ENCODE measurements at regions not wholly inside any gene's neighbourhood (a gene's known extent, or its start where the extent isn't known, plus 50 kb on each side); places are given as distances from the start of the nearest gene placed in this dataset.
A peak's percentile ranks its signal among the peaks of the same experiment; 100 is the strongest.
"Not testable (repeated sequence)": the region's sequence is repeated elsewhere in the genome, so short reads cannot be mapped to it uniquely, and the experiment has no call there.

DNA sequence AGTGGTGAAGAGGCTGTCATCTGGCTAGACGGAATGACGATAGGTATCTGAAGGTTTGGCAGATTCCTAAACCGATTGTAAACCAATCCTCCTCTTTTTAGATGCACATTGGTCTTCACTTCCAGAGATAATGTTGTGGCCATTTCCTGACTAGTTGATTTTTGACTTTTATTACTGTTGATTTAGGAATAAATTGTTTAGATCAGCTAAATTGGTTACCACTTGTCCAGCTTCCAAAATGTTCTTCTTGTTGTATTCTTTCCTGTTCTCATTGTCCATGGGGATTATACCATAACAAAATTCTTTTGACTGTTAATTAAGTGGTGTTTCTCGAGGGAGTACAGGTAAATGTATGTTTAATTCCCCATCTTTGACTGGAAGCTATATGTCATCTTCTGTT lies 119.7 kb downstream of the MACROH2A1 start:
- DNase-seq = no peak

DNA sequence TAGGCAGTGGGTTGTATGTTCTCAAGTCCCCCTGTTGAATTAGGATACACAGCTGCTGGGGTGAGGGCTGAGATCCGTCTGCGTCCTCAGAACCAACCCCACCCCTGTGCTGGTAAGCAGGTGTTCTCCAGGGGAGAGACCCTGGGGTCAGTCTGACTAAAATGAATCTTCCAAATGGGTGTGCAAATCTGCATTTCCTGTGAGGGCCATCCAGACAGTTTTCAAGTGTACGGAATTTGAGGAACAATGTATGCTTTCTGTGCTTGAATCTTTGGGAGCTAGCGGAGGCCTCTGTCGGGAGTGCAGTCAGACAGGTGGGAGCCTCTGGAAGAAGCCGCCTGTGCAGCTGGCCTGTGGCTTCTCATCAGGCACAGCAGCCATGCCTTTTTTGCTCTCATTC lies 122.9 kb downstream of the MACROH2A1 start:
- no peak for DNase-seq

DNA sequence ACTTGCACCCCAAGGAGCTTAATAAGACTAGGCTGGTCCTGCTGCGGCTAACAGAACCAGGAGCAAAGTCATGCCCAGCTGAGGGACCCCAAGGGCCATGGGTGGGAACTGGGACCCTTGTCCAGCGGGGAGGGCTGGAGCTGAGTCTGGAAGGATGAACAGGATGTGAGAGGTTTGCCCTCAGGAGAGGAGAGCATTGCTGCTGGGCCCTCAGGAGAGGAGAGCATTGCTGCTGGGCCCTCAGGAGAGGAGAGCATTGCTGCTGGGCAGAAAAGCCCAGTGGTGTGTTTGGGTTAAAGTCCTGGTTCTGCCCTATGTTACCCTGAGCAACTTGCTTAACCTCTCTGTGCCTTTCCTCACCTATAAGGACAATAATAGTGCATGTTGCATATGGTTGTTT lies 125.8 kb downstream of the MACROH2A1 start:
- no peak for DNase-seq

DNA sequence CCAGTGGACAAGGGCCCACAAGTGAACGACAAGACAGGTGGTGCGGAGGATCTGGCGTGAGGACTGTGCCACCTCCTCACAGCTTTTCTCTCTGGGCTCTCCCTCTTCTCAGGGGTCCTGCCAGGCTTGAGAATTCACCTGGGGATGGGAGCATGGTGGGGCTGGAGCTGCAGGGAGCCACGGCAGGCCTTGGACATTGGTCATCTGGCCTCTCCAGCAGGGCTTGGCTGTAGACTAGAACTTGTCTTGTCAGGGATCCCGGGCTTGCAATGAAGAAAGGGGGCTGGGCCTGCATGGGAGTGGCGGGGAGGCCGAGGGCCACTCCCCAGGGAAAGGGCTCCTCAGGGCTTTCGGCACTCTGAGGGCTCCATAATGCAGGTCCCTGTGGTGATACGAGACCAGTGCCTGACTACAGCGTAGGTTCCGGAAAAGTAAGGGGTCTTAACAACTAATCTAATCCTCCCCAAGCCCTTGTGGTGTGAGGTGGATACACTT lies 126.7 kb downstream of the MACROH2A1 start:
- DNase-seq = no peak

DNA sequence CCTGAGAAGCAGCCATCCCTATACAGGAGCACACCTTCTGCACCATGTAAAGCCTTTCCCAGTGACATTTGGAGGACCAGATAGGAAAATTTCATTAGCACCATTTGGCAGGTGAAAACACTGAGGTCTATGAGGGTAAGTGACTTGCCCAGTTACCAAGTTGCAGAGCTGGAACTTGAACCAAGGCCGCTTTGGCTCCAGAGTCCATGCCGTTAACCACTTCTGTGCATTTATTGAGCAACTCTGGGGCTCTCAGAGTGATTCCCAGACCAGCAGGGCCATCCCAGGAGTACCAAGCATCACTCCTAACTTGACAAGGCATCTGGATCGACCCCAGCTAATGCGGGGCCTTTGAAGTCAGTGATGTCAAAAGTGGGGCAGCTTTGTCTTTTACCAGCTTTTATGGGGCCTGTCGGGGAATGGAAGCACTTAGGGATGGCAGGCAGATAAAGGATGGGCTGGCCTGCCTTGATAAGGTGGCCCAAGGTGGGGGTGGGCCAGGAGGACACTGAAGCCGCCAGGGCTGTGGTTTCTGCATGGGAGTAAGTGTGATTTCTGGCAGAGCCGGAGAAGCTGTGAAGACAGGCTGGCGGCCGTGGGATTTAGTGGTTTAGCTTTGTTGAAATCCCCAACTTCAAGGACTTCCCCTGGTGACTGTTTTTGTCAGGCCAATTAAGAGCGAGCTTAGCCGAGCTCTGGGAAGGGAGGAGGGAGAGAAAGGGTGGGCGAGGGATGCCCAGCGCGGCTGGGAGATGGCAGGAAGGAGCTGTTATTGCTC lies 127.3 kb downstream of the MACROH2A1 start:
- DNase-seq = peak; percentile 32

DNA sequence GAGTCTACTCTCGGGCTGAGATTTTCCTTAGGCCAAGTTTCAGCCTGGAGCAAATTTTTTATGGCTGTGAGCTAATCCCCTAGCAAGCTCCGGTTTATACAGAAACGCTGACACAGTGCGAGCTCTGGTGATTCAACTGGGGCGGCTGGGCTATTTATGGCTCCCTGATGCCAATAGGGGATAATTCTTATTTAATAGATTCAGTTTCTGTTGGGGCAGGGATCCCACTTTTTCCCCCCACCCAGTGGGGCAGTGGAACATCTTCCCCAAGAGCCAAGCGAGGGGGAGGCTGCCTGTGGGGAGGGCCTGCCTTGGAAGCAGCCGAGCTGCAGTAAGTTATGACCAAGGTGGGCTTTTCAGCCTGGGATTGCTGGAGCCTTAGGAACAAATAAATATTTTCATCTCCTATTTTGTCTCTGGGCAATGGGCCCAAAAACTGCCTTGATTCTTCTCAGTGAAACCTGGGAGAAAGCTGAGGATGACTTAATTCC lies 129.1 kb downstream of the MACROH2A1 start:
- no peak for DNase-seq

DNA sequence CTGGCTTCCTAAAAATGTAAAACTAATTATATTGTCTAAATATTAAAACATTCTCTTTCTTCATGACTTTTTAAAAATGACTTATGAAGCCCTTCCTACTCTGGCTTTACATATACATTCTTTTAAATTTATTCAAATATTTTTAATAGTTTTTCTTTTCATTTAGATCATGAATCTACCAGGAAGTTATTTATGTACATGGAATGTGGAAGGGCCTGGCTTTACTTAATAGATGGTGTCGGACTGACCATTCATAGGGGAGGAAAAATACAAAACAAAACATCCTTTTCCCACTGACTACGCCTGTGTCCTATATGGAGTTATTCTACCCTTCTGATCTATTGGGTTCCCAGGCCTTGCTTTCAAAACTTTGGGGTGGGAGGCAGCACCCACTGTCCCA lies 129.8 kb downstream of the MACROH2A1 start:
- DNase-seq = no peak

DNA sequence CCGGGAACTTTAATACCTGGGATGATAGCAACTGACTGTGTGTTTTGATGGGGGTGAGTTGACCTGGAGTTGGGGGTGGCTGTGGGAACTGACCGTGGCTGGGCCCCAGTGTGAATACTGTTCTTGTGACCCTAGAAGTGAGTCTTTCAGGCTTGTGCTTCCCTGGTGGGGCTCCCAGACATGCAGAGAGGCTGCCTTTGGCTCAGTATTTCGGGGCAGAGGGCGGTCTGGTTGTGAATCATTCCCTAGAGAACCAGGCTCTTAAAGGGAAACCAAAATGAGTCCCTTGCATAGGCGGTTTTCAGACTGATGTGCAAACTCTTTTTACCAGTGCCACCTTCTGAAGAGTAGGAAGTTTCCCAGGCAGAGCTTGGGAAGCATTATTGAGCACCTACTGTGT lies 132.1 kb downstream of the MACROH2A1 start:
- DNase-seq = no peak

DNA sequence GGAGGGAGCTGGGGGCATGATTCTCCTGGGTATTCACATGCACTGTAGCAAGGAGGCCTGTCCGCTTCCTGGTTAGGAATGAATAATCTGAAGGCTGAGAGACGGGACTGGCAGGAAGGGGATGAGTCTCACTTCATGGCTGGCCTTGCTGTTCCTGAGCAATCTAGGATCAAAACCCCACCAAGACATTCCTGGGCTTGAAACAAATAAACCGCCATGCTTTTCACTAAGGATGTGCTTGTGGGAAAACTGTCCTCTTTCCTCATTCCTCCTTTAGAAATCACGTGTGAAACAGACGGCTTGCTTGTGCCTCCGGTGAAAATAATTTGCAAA lies 132.8 kb downstream of the MACROH2A1 start:
- no peak for DNase-seq

DNA sequence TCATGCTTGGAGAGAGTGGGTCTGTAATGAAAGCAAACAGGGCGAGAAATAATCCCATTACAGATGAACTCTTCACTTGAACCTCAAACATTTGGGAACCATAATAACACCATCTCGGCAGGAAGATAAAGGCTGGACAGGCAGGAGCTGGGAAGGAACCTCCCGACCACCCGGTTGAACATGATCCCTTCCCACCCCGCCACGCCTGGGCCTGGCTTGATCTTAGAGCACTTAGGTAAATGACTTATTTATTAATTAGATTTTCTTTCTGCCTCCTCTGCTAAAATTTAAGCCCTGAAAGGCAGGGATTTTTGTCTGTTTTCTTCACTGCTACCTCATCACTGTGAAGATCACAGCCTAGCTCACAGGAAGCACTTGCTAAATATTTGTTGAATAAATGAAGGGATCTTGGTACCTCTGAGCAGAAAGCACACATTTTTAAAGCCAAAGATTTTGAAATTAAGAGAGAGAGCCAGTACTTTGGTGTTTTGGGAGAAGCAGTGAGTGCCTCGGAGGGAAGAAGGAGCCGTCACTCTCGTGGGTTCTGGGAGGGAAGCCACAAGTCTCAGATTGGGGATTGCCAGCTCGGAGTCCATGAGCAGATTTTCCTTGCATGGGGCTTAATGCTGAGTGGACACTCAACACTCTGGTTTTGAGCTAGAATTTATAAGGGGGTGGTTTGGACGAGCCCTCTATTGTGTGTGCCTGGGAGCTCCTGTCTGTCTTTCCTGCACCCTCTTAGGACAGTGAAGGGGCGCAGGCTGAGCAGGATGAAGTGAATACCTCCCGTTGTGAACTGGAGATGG lies 133.3 kb downstream of the MACROH2A1 start:
- DNase-seq = no peak

DNA sequence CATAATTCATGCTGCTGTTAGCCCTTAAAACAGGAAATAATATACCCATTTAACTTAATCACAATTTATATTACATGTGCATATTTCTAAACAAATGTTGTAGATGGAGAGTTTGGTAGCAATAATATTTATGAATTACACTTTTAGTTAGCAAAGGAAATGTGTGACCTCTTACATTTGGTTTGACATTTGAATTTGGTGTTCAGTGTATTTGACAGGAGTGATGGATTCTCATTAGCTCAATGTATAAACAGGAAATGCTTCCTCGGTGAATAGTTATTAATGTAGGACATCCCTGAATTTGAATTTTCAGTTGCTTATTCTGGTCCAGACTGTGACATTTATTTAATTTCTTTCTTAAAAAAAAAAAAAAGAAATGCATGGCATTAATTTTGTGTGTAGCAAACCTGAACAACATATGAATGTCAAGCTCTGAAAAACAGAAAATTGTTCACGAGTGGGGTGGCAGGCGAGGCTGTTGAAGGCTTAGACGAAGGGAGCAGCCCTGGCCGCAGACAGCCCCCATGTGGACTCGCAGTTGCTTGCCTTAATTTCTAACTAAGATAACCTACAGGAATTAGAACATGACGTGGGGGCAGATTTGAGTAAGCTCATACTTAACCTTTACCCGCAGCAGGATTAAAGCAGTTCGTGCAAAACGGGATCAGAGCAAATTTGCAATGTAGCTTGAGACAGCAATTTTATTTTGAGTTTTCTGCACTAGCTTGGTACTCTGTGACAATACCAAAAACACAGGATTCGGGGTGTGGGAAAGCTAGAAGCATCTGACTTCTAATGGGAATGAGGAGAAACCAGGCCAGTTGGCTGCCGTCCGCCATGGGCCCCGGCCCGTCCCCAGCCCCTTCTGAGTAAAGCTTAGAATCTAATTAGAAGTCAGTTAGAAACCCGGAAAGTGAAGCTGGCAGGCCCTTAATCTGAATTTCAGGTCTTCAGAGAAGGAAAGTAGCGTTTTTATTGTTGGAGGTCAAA lies 134.3 kb downstream of the MACROH2A1 start:
- no peak for DNase-seq

DNA sequence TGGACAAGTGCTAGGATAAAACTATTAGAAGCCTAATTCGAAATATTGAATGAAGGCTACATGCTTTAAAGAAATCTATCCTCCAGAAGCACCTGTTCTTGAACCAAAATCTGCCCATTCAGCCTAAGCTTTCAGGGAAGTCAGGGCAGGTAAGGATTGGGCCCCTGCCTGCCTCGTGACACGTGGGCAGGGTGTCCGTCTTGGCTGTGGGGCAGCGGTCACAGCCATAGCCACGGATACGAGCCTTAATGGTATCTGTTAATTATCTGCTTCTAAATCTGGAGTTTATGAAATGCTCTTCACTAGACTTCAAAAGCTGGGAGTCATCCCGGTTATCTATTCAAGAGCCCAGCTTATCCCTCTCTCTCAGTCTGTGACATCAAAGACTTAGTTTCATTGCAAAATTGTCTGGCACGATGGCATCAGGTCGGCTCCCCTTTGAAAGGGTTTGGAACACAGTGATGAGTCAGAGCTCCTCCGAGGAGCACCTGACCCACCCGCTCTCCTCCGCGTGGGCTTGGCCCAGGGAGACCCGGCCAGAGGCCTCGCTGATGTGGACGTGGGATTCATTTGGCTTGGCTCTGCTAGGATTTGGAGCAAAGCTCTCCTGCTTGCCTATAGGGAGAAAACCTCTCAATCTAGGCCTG lies 135.9 kb downstream of the MACROH2A1 start:
- DNase-seq = no peak

DNA sequence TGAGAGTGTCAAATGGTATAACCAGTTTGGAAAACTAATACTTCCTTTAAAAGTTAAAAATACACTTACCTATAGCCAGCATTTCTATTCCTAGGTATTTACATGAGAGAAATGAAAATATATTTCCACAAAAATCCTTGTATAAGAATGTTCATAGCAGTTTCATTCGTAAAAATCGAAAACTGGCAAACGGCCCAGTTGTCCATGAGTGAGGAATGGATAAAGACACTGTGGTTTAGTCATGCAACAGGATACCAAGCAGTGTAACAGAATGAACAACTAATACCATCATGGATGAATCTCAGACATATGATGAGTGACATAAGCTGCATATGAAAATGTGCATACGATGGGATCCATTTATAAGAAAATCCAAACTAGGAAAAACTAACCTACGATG lies 136.7 kb downstream of the MACROH2A1 start:
- DNase-seq = no peak

DNA sequence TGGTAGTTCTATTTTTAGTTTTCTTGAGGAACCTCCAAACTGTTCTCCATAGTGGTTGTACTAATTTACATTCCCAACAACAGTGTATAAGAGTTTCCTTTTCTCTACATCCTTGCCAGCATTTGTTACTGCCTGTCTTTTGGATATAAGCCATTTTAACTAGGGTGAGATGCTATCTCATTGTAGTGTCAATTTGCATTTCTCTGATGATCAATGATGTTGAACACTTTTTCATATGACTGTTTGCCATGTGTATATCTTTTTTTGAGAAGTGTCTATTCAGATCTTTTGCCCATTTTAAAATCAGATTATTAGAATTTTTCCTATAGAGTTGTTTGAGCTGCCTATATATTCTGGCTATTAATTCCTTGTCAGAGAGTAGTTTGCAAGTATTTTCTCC lies 138.9 kb downstream of the MACROH2A1 start:
- DNase-seq = not testable (repeated sequence)

DNA sequence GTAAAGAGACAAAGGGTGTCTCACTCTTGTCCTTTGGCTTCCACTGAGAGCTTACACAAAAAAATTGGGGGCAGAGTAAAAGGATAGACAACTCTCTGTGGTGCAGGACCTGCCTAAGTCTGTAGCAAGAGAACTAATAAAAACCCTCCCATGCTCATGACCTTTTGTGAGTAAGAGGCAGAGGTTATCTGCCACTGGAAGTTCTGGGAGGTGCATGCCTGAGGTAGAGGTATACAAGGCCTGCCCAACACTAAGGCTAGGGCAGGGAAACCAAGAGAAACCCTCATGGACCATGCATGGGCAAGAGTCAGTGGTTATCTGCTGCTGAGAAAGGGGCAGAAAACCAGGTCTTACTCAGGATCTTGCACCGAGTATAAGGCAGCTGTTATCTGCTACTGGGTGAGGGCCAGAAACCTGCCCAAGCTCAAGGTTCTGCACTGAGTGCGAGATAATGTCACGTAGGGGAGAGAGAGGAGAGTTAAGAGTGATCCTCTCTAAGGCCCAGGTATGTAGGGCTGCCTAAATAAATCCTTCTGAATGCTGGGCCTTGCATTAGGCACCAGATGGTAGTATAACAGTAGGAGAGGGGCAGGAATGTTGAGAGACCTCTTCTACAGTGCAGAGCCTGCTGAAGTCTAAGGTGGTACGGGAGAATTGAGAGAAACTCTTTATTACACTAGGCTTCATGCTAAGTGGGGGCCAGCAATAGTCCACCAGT lies 143.4 kb downstream of the MACROH2A1 start:
- DNase-seq = no peak

DNA sequence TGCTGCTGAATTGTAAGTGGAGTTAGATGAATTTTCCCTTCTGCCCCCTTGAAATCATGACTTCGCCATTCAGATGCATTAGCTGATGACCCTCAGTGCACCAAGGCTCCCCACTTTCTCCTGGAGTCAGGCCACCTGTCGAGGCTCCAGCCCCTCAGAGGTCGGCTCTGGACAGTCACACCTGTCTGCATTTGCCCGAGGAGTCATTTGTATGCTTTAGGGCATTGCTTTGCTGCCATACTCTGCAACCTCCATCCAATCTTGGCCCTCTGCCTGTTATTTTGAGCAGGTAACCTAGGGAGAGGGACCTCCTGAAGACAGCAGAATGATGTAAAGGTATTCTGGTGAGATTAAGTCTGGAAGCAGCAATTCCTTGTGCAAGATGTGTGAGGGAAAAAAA lies 144.8 kb downstream of the MACROH2A1 start:
- no peak for DNase-seq

DNA sequence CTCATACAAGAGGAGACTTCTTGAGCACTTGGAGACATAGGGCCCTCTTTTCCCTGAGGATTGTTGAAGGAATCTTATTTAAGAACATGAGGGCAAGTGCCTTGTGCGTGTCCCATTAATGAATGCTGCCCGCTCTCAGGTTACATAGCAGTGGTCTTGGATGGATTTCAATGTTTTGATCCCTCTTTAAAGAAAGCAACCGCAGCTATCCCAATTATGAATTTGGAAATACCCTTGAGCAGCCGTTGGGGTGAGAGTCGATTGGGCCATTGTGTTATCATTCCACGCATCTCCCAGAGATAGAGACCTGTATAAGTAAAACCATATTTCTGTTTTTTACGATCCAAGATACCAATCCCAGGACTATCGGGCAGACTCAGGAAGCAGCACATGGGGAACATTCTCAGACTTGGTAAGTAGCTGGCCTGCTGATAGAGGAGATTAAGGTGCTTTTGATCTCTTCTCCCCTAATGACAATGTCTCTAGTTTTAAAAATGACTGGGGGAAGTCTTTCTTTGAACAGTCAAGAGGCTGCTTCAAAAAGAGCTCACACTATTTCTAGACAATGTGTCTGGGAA lies 145.3 kb downstream of the MACROH2A1 start:
- DNase-seq = no peak

DNA sequence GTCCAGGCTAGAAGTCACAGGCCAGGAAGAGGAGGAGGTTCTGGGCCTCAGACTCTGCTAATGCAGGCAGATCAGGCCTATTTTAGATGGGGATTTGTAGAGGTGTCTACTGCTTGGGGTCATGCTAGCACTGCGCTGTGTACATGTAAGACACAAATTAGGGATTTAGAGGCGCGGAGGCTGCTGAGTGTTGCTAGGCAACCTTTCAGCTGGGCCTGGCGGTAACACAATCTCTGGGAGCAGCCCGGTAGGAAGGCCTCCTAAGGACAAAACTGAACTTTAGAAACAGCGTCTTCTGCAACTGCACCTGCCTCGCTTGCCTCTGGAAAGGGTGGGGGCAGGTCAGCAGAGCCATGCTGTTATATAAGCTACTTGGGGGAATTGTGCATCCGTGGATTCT lies 147.9 kb downstream of the MACROH2A1 start:
- no peak for DNase-seq

DNA sequence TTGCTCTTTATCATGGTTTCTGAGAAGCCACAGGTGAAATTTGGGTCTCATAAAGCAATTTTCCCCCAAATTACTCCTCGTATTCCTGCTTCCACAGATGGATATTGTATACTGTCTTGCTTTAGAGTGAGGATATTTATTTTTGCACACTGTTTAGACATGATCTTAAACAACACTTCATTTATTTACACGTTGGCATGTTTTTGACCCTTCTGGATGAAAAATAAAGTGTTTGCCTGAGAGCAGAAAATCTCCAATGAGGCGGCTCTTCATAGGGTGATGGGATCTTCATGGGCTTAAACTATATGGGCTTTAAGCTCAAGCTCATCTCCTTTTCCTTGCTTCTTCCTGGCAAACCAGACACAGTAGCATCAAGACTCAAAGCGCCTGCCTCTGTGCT lies 148.4 kb downstream of the MACROH2A1 start:
- DNase-seq = no peak

DNA sequence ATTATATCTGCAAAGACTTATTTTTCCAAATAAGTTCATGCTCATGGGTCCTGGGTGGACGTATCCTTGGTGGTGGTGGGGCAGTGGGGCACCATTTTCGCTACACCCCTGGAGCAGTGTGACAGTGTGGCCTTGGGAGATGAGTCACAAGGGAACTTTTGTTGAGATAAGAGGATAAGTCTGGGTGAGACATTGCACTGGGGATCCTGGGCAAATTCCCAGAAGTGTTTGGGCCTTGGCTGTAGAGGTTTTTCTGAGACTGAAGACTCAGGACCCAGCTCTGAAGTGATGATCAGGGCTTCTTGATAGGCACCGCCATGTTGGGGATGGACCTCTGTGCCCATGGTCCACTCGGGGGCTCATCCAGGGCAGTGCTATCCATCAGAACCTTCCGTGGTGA lies 149.4 kb downstream of the MACROH2A1 start:
- no peak for DNase-seq

DNA sequence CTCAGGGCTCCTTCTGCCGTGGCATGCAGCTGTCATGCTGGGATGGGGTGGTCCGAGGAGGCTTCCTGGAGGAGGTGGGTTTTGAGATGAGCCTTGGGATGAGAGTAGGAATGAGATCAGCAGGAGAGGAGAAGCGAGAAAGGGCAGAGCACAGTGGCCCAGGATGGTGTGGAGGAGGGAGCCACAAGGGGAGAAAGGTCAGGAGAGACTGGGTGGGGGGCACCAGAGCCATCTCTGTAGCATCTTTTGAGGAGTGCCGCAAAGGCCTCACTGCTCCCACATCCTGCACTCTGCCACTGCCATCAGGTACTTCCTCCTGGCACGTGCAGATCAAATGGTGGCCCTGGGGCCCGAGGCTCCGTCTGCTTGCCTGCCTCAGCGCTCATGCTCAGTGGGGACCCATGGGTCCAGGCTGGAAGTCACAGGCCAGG lies 150.2 kb downstream of the MACROH2A1 start:
- no peak for DNase-seq

Measured in suppressor macrophage treated with lipopolysaccharide for 4 hours (primary cell).